Type B pancreatic cell (in vitro differentiated cells): ENCODE measurements at regions not wholly inside any gene's neighbourhood (a gene's known extent, or its start where the extent isn't known, plus 50 kb on each side); places are given as distances from the start of the nearest gene placed in this dataset.

Experiments used
- DNase-seq: peaks from one replicate; pipeline ENCODE4 v3.0.0; 2021; ENCODE audit warnings: mixed read lengths; ENCODE audit not compliant: unreplicated experiment; ENCODE audit errors: extremely low spot score
- H3K27ac Mint-ChIP-seq: 2 replicates; pipeline ENCODE4 v1.8.0; 2021; ENCODE audit warnings: mild to moderate bottlenecking, mixed read lengths
- H3K27me3 Mint-ChIP-seq: 2 replicates; pipeline ENCODE4 v1.8.0; 2021; ENCODE audit warnings: mixed read lengths
- H3K36me3 Mint-ChIP-seq: 2 replicates; pipeline ENCODE4 v1.8.0; 2021; ENCODE audit warnings: mixed read lengths
- H3K4me1 Mint-ChIP-seq: one replicate; pipeline ENCODE4 v1.8.0; 2021; ENCODE audit warnings: mixed read lengths; ENCODE audit not compliant: unreplicated experiment
- H3K4me3 Mint-ChIP-seq: 2 replicates; pipeline ENCODE4 v1.8.0; 2021; ENCODE audit warnings: mild to moderate bottlenecking, mixed read lengths
- H3K9me3 Mint-ChIP-seq: 2 replicates; pipeline ENCODE4 v1.8.0; 2021; ENCODE audit warnings: mixed read lengths
- CTCF ChIP-seq: fragments of 200-600 bp; sonication (generic); conservative IDR thresholded peaks from 2 replicates; pipeline ENCODE4 v1.5.0; 2021; ENCODE audit warnings: antibody characterized with exemption, mild to moderate bottlenecking

GRCh38 chr20:48143435-48144081, 358.3 kb upstream of the SULF2 start:
- Mint-ChIP-seq H3K27me3 (peaks cover 8% of the 10 kb centered on the region), H3K27ac (no peak overlapping the region), H3K4me3 (no peak overlapping the region), H3K36me3 (no peaks in the 10 kb centered on the region), H3K9me3 (peaks cover 6% of the 10 kb centered on the region), H3K4me1 (peaks cover 35% of the 10 kb centered on the region)
- TF ChIP-seq CTCF: no peak
- no peak for DNase-seq

GRCh38 chr20:48142516-48142773, 357.2 kb upstream of the SULF2 start:
- Mint-ChIP-seq H3K36me3 (no peaks in the 10 kb centered on the region), H3K9me3 (peaks cover 6% of the 10 kb centered on the region), H3K27me3 (peaks cover 10% of the 10 kb centered on the region), H3K4me1 (peaks cover 35% of the 10 kb centered on the region), H3K4me3 (no peak overlapping the region), H3K27ac (no peak overlapping the region)
- TF ChIP-seq CTCF: no peak
- DNase-seq: no peak

- TF ChIP-seq CTCF: no peak
- Mint-ChIP-seq H3K27me3 (peaks cover 12% of the 10 kb centered on the region), H3K4me1 (peaks cover 30% of the 10 kb centered on the region), H3K36me3 (no peaks in the 10 kb centered on the region), H3K4me3 (no peak overlapping the region), H3K27ac (no peak overlapping the region), H3K9me3 (peaks cover 6% of the 10 kb centered on the region)
- no peak for DNase-seq
These were observed 356.6 kb upstream of the SULF2 start for GRCh38 chr20:48141660-48142515.

GRCh38 chr20:48139262-48140041, 354.2 kb upstream of the SULF2 start:
- Mint-ChIP-seq H3K27ac (no peak overlapping the region), H3K4me3 (no peak overlapping the region), H3K27me3 (peaks cover 4% of the 10 kb centered on the region), H3K9me3 (peaks cover 6% of the 10 kb centered on the region), H3K4me1 (peaks cover 22% of the 10 kb centered on the region), H3K36me3 (no peaks in the 10 kb centered on the region)
- no peak for DNase-seq
- no peak for TF ChIP-seq CTCF

GRCh38 chr20:48132834-48133233, 347.6 kb upstream of the SULF2 start:
- H3K4me3 Mint-ChIP-seq: no peak overlapping the region
- TF ChIP-seq CTCF: no peak
- H3K36me3 Mint-ChIP-seq: no peaks in the 10 kb centered on the region
- no peaks in the 10 kb centered on the region for H3K9me3 Mint-ChIP-seq
- H3K27ac Mint-ChIP-seq: no peak overlapping the region
- peaks cover 27% of the 10 kb centered on the region for H3K4me1 Mint-ChIP-seq
- DNase-seq: no peak
- peaks cover 8% of the 10 kb centered on the region for H3K27me3 Mint-ChIP-seq
